T-cell (primary cell): ENCODE measurements at regions not wholly inside any gene's neighbourhood (a gene's known extent, or its start where the extent isn't known, plus 50 kb on each side); places are given as distances from the start of the nearest gene placed in this dataset.

ENCODE experiments used
- ATAC-seq, 4 experiments: fragments of 200-7000 bp in 3 of 4; fragments of 150-1000 bp in 1 of 4; cut with Tn5 transposase; replicated peaks in 1 of 4; 1 replicate in 3 of 4; 2 replicates in 1 of 4; pipeline ENCODE4 v1.10.0; 2021; ENCODE audit warnings: moderate library complexity in 3 of 4, mild to moderate bottlenecking in 2 of 4, moderate number of reproducible peaks in 1 of 4
- CTCF ChIA-PET, 2 donors: fragments of 300-600 bp; sonication (Branson Sonifier 250); formaldehyde crosslinking; loops; one replicate each; lab custom pipeline; 2022; ENCODE audit warnings: antibody characterized with exemption in 2 of 2; lab: Charles Lee
- POLR2A ChIA-PET, 2 donors: fragments of 300-600 bp; sonication (Branson Sonifier 250); formaldehyde crosslinking; loops; one replicate each; lab custom pipeline; 2022; ENCODE audit warnings: antibody characterized with exemption in 2 of 2; lab: Charles Lee
- DNase-seq, 35 experiments: peaks; one replicate each; pipeline versions ENCODE4 v3.0.0 to v3.0.0-alpha.2; 2013 to 2023
- H3K27ac ChIP-seq: one replicate; pipeline ENCODE4 v1.5.1; 2013; ENCODE audit warnings: low read length
- H3K27me3 ChIP-seq, 2 experiments: replicated peaks in 1 of 2; 1 replicate in 1 of 2; 2 replicates in 1 of 2; pipeline versions ENCODE4 v1.6.1 to v1.7.0; 2013; ENCODE audit warnings: low read length in 1 of 2, mixed read lengths in 1 of 2; ENCODE audit not compliant: control insufficient read depth in 2 of 2, insufficient read depth in 2 of 2; ENCODE audit errors: extremely low read depth in 1 of 2
- H3K36me3 ChIP-seq, 2 donors: 1 replicate in 1 of 2; 2 replicates in 1 of 2; pipeline versions ENCODE4 v1.6.1 to v1.7.0; 2013; ENCODE audit warnings: low read length in 1 of 2; ENCODE audit not compliant: control insufficient read depth in 2 of 2, insufficient read depth in 1 of 2; ENCODE audit errors: extremely low read depth in 1 of 2
- H3K4me1 ChIP-seq, 2 experiments: 1 replicate in 1 of 2; 2 replicates in 1 of 2; pipeline versions ENCODE4 v1.6.1 to v1.7.0; 2013; ENCODE audit warnings: low read length in 2 of 2, mixed read lengths in 1 of 2; ENCODE audit not compliant: insufficient read depth in 2 of 2, control insufficient read depth in 1 of 2; ENCODE audit errors: extremely low read depth in 1 of 2
- H3K4me3 ChIP-seq, 2 donors: 1 replicate in 1 of 2; 2 replicates in 1 of 2; pipeline versions ENCODE4 v1.5.1 to v1.7.0; 2013; ENCODE audit warnings: mild to moderate bottlenecking in 2 of 2, low read length in 1 of 2, moderate library complexity in 1 of 2; ENCODE audit not compliant: control insufficient read depth in 1 of 2; ENCODE audit errors: extremely low read depth in 1 of 2
- H3K9me3 ChIP-seq: 2 replicates; pipeline ENCODE4 v1.7.0; 2013
- H3K27ac Mint-ChIP-seq, 2 donors: one replicate each; pipeline ENCODE4 v1.8.0; 2020 to 2021; ENCODE audit warnings: mild to moderate bottlenecking in 2 of 2, mixed read lengths in 2 of 2
- H3K27me3 Mint-ChIP-seq, 2 donors: one replicate each; pipeline ENCODE4 v1.8.0; 2021 to 2022; ENCODE audit warnings: mixed read lengths in 2 of 2
- H3K36me3 Mint-ChIP-seq: one replicate; pipeline ENCODE4 v1.8.0; 2021; ENCODE audit warnings: mixed read lengths
- H3K4me1 Mint-ChIP-seq, 3 donors: one replicate each; pipeline ENCODE4 v1.8.0; 2020 to 2022; ENCODE audit warnings: mixed read lengths in 3 of 3, mild to moderate bottlenecking in 1 of 3
- H3K4me3 Mint-ChIP-seq, 3 donors: one replicate each; pipeline ENCODE4 v1.8.0; 2020 to 2022; ENCODE audit warnings: mild to moderate bottlenecking in 3 of 3, mixed read lengths in 3 of 3, moderate library complexity in 3 of 3
- H3K9me3 Mint-ChIP-seq, 3 donors: one replicate each; pipeline ENCODE4 v1.8.0; 2020 to 2022; ENCODE audit warnings: mixed read lengths in 3 of 3
- WGBS: methylation state at CpG from one replicate; pipeline ENCODE4 v1.1.5; 2013; ENCODE audit warnings: missing lambda C conversion rate; ENCODE audit not compliant: insufficient coverage; 5-methylcytosine and 5-hydroxymethylcytosine counted together

GRCh38 chr11:97611345-97611744 is 1221.5 kb downstream of the JRKL start:
- no peak overlapping the region for H3K4me3 ChIP-seq
- DNase-seq, result no peak
- POLR2A ChIA-PET, result no interaction called here
- no peaks in the 10 kb centered on the region for H3K4me1 Mint-ChIP-seq
- WGBS, result 90% methylated on average over 9 of the region's 10 CpGs
- H3K9me3 Mint-ChIP-seq, result peaks cover 4 to 13% (median 10%) of the 10 kb centered on the region in 3 donors
- H3K9me3 ChIP-seq, result no peaks in the 10 kb centered on the region
- no peaks in the 10 kb centered on the region for H3K4me1 ChIP-seq
- no peak for ATAC-seq
- no peak overlapping the region for H3K27ac Mint-ChIP-seq
- no peak overlapping the region for H3K27ac ChIP-seq
- no peak overlapping the region for H3K4me3 Mint-ChIP-seq
- no peaks in the 10 kb centered on the region for H3K27me3 Mint-ChIP-seq
- no peaks in the 10 kb centered on the region for H3K36me3 ChIP-seq
- H3K36me3 Mint-ChIP-seq, result no peaks in the 10 kb centered on the region
- no peaks in the 10 kb centered on the region for H3K27me3 ChIP-seq
- CTCF ChIA-PET, result no interaction called here

DNA sequence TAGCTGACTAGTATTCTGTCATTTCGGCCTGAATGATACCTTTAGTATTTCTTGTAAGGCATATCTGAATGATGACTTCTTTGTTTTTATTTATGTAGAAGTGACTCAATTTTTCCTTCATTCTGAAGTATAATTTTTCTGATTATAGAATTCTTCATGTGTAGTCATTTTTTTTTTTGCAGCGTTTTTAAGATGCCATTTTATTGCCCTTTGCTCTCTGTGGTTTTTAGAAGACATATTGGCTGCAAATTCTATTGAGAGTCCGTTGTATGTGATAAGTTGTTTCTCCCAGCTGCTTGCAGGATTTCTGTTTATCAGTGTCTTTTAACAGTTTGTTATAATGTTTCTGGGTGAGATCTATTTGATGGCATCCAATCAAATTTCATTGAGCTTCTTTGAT is 1224.8 kb downstream of the JRKL start:
- Histone ChIP-seq H3K4me1 (no peaks in the 10 kb centered on the region), H3K9me3 (no peaks in the 10 kb centered on the region), H3K27me3 (no peaks in the 10 kb centered on the region), H3K36me3 (no peaks in the 10 kb centered on the region), H3K27ac (no peak overlapping the region), H3K4me3 (no peak overlapping the region)
- POLR2A ChIA-PET, result interaction anchor here in 1 of 2 donors (0.6 kb wide), 1 partner anchor 1159 kb away, joined by 3 read pairs; no protein-coding TSS in a partner anchor
- H3K27me3 Mint-ChIP-seq, result no peaks in the 10 kb centered on the region
- no peak for ATAC-seq
- no peak overlapping the region for H3K27ac Mint-ChIP-seq
- no peak overlapping the region for H3K4me3 Mint-ChIP-seq
- 55% methylated on average over 2 of the region's 3 CpGs for WGBS
- H3K36me3 Mint-ChIP-seq, result no peaks in the 10 kb centered on the region
- H3K4me1 Mint-ChIP-seq, result no peaks in the 10 kb centered on the region
- CTCF ChIA-PET, result no interaction called here
- H3K9me3 Mint-ChIP-seq, result peaks cover 10 to 28% (median 13%) of the 10 kb centered on the region in 3 donors
- DNase-seq, result no peak

DNA sequence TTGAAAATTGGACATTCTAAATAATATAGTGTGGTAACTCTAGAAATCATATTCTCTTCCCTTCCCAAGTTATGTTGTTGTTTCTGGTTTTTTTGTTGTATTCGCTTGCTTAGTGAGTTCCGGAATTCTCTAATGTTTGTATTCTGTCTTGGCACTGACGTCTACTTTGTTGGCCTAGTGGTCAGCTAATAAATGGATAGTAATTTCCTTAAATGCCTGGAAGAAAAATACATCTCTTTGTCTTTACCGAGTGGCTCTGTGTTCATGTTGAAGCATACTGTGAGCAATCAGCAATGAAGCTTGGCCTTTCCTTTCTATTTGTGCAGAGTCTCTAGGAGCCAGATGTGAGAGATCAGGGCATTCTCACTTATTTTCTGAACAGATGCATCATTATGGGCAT is 1225.7 kb downstream of the JRKL start:
- Histone ChIP-seq H3K4me1 (no peaks in the 10 kb centered on the region), H3K4me3 (no peak overlapping the region), H3K27ac (no peak overlapping the region), H3K27me3 (no peaks in the 10 kb centered on the region), H3K36me3 (no peaks in the 10 kb centered on the region), H3K9me3 (no peaks in the 10 kb centered on the region)
- ChIA-PET CTCF (no interaction called here), POLR2A (no interaction called here)
- Mint-ChIP-seq H3K36me3 (no peaks in the 10 kb centered on the region), H3K27me3 (no peaks in the 10 kb centered on the region), H3K4me1 (no peaks in the 10 kb centered on the region), H3K9me3 (peaks cover 8 to 25% (median 13%) of the 10 kb centered on the region in 3 donors), H3K4me3 (no peak overlapping the region), H3K27ac (no peak overlapping the region)
- ATAC-seq (no peak), DNase-seq (no peak)
- WGBS, result no CpG with 5 or more reads among the region's 4 CpGs

- no peak overlapping the region for H3K4me3 Mint-ChIP-seq
- no peak for DNase-seq
- POLR2A ChIA-PET, result no interaction called here
Measured at GRCh38 chr11:97617031-97617430, 1227.2 kb downstream of the JRKL start.

GRCh38 chr11:97620007-97620406 is 1230.2 kb downstream of the JRKL start:
- CTCF ChIA-PET, result no interaction called here
- POLR2A ChIA-PET, result interaction anchor here in 1 of 2 donors (0.6 kb wide), 1 partner anchor 1786 kb away, joined by 3 read pairs; no protein-coding TSS in a partner anchor
- Mint-ChIP-seq H3K4me3 (no peak overlapping the region), H3K9me3 (peaks cover 9 to 19% (median 13%) of the 10 kb centered on the region in 3 donors), H3K27ac (no peak overlapping the region), H3K4me1 (no peaks in the 10 kb centered on the region), H3K27me3 (no peaks in the 10 kb centered on the region), H3K36me3 (no peaks in the 10 kb centered on the region)
- Histone ChIP-seq H3K27ac (no peak overlapping the region), H3K4me1 (no peaks in the 10 kb centered on the region), H3K4me3 (no peak overlapping the region), H3K36me3 (no peaks in the 10 kb centered on the region), H3K27me3 (no peaks in the 10 kb centered on the region), H3K9me3 (no peaks in the 10 kb centered on the region)
- ATAC-seq (no peak), DNase-seq (no peak)

More at GRCh38 chr11:97617031-97617430, 1227.2 kb downstream of the JRKL start:
- H3K9me3 Mint-ChIP-seq, result peaks cover 8 to 24% (median 13%) of the 10 kb centered on the region in 3 donors
- H3K36me3 Mint-ChIP-seq, result no peaks in the 10 kb centered on the region
- H3K9me3 ChIP-seq, result no peaks in the 10 kb centered on the region
- 100% methylated on average over 2 of the region's 3 CpGs for WGBS
- no peaks in the 10 kb centered on the region for H3K36me3 ChIP-seq
- H3K4me1 Mint-ChIP-seq, result no peaks in the 10 kb centered on the region
- no peak overlapping the region for H3K4me3 ChIP-seq
- CTCF ChIA-PET, result no interaction called here
- H3K27ac ChIP-seq, result no peak overlapping the region
- H3K27ac Mint-ChIP-seq, result no peak overlapping the region
- no peaks in the 10 kb centered on the region for H3K27me3 Mint-ChIP-seq
- H3K27me3 ChIP-seq, result no peaks in the 10 kb centered on the region
- ATAC-seq, result no peak
- H3K4me1 ChIP-seq, result no peaks in the 10 kb centered on the region

DNA sequence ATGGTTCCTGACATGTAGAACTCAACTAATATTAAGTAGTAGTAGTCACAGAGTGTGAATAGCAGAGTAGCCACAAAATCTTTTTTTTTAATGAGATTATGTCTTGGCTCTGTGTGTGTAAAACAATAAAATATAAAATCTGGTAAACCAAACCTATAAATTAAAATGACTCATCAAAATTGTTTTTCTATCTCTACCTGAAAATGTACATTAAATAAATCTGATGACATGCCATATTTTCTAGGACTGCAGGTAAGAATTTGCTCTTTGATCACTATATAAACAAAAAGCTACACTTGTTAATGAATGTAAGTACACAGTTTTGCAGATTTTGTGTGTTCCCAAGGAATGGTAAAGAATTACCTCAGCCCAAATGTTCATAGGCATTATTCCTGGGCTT is 1231.5 kb downstream of the JRKL start:
- H3K36me3 Mint-ChIP-seq, result no peaks in the 10 kb centered on the region
- DNase-seq, result no peak
- peaks cover 9 to 15% (median 13%) of the 10 kb centered on the region in 3 donors for H3K9me3 Mint-ChIP-seq
- ATAC-seq, result no peak
- Histone ChIP-seq H3K4me1 (no peaks in the 10 kb centered on the region), H3K27ac (no peak overlapping the region), H3K9me3 (no peaks in the 10 kb centered on the region), H3K36me3 (no peaks in the 10 kb centered on the region), H3K27me3 (no peaks in the 10 kb centered on the region), H3K4me3 (no peak overlapping the region)
- POLR2A ChIA-PET, result no interaction called here
- no peak overlapping the region for H3K27ac Mint-ChIP-seq
- CTCF ChIA-PET, result no interaction called here
- H3K27me3 Mint-ChIP-seq, result no peaks in the 10 kb centered on the region
- H3K4me3 Mint-ChIP-seq, result no peak overlapping the region
- no peaks in the 10 kb centered on the region for H3K4me1 Mint-ChIP-seq

GRCh38 chr11:97622795-97623194 is 1233.0 kb downstream of the JRKL start:
- no CpG with 5 or more reads among the region's 2 CpGs for WGBS
- Mint-ChIP-seq H3K4me1 (no peaks in the 10 kb centered on the region), H3K36me3 (no peaks in the 10 kb centered on the region), H3K4me3 (no peak overlapping the region), H3K27ac (no peak overlapping the region), H3K27me3 (no peaks in the 10 kb centered on the region), H3K9me3 (peaks cover 8 to 10% (median 9%) of the 10 kb centered on the region in 3 donors)
- ChIA-PET POLR2A (no interaction called here), CTCF (no interaction called here)
- no peak overlapping the region for H3K4me3 ChIP-seq
- H3K4me1 ChIP-seq, result no peaks in the 10 kb centered on the region
- no peaks in the 10 kb centered on the region for H3K9me3 ChIP-seq
- H3K36me3 ChIP-seq, result no peaks in the 10 kb centered on the region
- no peak overlapping the region for H3K27ac ChIP-seq
- ATAC-seq, result no peak
- no peaks in the 10 kb centered on the region for H3K27me3 ChIP-seq
- DNase-seq, result no peak
